ENCODE measurements at regions not wholly inside any gene's neighbourhood (a gene's known extent, or its start where the extent isn't known, plus 50 kb on each side); places are given as distances from the start of the nearest gene placed in this dataset.
"Not testable (repeated sequence)": the region's sequence is repeated elsewhere in the genome, so short reads cannot be mapped to it uniquely, and the experiment has no call there.

DNA sequence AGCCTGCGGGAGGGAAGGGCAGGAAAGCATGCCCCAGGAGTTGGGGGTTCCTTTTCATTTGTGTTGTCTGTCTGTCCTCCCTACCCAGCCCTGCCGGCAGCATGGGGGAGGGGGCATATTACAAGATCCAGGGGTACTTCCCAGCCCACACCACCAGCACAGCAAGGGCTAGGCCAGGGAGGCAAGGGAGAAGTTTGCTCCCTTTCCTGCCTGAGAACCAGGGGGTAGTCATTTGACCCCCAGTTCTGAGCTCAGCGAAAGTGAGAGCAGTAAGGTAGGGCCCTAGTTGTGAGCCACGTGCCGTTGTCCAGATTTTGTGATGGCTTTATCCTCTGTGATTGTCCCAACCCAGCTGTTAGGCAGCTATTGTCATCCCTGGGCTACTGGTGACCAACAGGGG lies 364.7 kb downstream of the BCL11B start:
- Histone ChIP-seq H3K36me3 (ENCODE audit: insufficient read depth, low read depth, low read length) (no peaks in the 10 kb centered on the region), H3K27ac (ENCODE audit: low read length) (no peak overlapping the region), H3K4me3 (ENCODE audit: low read length) (no peak overlapping the region), H3K4me1 (ENCODE audit: insufficient read depth, low read length) (peaks cover 9% of the 10 kb centered on the region; the same call in 1 of the 2 replicates), H3K9me3 (ENCODE audit: insufficient read depth, low read depth, low read length) (no peaks in the 10 kb centered on the region), H3K27me3 (ENCODE audit: insufficient read depth, low read length) (no peaks in the 10 kb centered on the region), H3K9ac (ENCODE audit: low read depth, low read length) (no peak overlapping the region)

DNA sequence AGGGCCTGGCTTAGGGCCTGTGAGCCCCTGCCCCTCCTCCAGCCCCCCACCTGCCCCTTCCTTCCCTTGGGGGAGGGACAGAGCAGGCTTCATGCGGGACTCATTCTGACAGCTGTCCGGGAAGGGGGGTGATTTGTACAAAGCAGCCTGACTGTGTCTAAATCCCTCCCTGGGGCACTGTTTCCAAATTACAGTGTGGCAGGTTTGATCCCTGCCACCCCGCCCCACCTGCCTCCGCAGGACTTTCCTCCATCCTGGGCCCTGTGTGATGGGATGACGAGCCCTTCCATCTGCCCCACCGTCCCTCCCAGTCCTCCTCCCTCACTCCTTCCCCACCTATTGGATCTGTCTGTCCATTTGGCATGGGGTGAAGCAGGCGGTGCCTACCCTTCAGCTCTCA lies 363.9 kb downstream of the BCL11B start:
- Histone ChIP-seq H3K27ac (ENCODE audit: low read length) (no peak overlapping the region), H3K9ac (ENCODE audit: low read depth, low read length) (no peak overlapping the region)

DNA sequence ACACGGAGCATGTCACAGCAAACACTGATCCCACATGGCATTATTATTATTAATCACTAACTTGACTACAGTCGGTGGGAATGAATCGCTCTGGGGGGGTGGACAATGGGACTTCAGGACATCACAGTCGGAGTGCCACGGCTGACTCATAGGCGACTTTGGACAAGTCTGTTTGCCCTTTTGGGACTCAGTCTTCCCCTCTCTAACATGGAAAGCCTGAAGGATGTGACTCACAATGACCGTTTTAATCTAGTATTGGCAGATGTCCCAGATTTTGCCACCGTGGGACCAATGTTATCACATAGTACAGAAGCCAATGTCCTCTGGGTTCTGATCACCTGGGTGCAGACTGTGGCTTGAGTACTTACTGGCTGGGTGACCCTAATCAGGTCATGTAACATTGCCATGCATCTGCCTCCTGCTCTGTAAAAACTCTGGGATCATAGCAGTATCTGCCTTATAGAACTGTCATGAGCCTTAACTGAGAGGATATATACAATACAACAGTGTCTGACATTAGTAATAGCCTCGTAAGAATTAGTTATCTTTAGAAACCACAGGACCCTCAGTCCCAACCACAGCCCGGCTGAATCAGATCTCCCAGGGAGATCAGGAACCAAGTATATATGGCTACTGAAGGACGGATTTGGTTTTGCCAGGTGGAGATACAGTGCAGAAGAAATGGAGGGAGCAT lies 362.6 kb downstream of the BCL11B start:
- Histone ChIP-seq H3K36me3 (ENCODE audit: insufficient read depth, low read depth, low read length) (no peaks in the 10 kb centered on the region), H3K27ac (ENCODE audit: low read length) (no peak overlapping the region), H3K27me3 (ENCODE audit: insufficient read depth, low read length) (no peaks in the 10 kb centered on the region), H3K4me1 (ENCODE audit: insufficient read depth, low read length) (peaks cover 13% of the 10 kb centered on the region), H3K4me3 (ENCODE audit: low read length) (no peak overlapping the region), H3K9ac (ENCODE audit: low read depth, low read length) (no peak overlapping the region), H3K9me3 (ENCODE audit: insufficient read depth, low read depth, low read length) (no peaks in the 10 kb centered on the region)

More for the DNA sequence above, 363.9 kb downstream of the BCL11B start:
- peaks cover 9% of the 10 kb centered on the region; the same call in 1 of the 2 replicates for H3K4me1 ChIP-seq (ENCODE audit: insufficient read depth, low read length)
- no peaks in the 10 kb centered on the region for H3K27me3 ChIP-seq (ENCODE audit: insufficient read depth, low read length)
- no peaks in the 10 kb centered on the region for H3K9me3 ChIP-seq (ENCODE audit: insufficient read depth, low read depth, low read length)
- no peaks in the 10 kb centered on the region for H3K36me3 ChIP-seq (ENCODE audit: insufficient read depth, low read depth, low read length)
- H3K4me3 ChIP-seq (ENCODE audit: low read length): no peak overlapping the region

DNA sequence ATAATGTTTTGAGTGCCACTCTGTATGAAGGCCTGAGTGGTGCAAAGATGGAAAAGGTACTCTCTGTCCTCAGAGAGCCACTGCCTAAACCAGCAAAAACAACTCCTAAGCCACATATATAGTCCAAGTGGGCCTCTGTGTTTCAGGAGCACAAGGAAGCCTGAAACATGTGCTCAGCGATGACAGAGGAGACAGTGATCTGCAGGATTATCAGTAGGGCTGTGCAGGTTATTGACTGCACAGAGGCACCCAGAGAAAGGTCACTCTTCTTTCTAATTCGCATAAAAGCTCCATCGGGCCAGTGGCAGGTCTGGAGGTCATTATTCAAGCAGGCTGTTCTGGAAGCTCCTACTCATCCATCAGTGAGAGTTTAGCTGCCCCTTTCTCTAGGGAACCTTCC lies 361.9 kb downstream of the BCL11B start:
- Histone ChIP-seq H3K36me3 (ENCODE audit: insufficient read depth, low read depth, low read length) (no peaks in the 10 kb centered on the region), H3K4me3 (ENCODE audit: low read length) (no peak overlapping the region), H3K4me1 (ENCODE audit: insufficient read depth, low read length) (peaks cover 13% of the 10 kb centered on the region), H3K27ac (ENCODE audit: low read length) (no peak overlapping the region), H3K27me3 (ENCODE audit: insufficient read depth, low read length) (no peaks in the 10 kb centered on the region), H3K9ac (ENCODE audit: low read depth, low read length) (no peak overlapping the region), H3K9me3 (ENCODE audit: insufficient read depth, low read depth, low read length) (no peaks in the 10 kb centered on the region)

DNA sequence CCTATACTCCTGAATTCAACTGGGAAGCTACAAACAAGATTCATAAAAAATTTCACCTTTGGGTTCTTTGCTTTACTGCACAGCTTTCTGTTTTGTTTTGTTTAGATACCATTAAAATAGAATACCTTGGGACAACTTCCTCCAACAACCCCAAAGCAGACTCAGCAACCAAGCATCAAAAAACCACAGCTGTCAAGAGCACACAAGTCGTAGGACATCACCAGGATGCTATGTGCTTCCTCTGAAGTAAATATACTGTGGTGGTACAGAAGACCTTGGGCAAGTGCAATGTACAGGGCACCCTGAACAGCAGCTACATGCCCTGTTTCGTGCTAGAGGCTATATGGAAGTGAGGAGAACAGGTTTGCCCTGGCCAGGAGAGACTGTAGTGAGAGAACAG lies 359.3 kb downstream of the BCL11B start:
- Histone ChIP-seq H3K4me1 (ENCODE audit: insufficient read depth, low read length) (peaks cover 4% of the 10 kb centered on the region), H3K4me3 (ENCODE audit: low read length) (no peak overlapping the region), H3K36me3 (ENCODE audit: insufficient read depth, low read depth, low read length) (no peaks in the 10 kb centered on the region), H3K9ac (ENCODE audit: low read depth, low read length) (no peak overlapping the region), H3K9me3 (ENCODE audit: insufficient read depth, low read depth, low read length) (no peaks in the 10 kb centered on the region), H3K27ac (ENCODE audit: low read length) (no peak overlapping the region), H3K27me3 (ENCODE audit: insufficient read depth, low read length) (no peaks in the 10 kb centered on the region; the same call in 1 of the 2 replicates)

DNA sequence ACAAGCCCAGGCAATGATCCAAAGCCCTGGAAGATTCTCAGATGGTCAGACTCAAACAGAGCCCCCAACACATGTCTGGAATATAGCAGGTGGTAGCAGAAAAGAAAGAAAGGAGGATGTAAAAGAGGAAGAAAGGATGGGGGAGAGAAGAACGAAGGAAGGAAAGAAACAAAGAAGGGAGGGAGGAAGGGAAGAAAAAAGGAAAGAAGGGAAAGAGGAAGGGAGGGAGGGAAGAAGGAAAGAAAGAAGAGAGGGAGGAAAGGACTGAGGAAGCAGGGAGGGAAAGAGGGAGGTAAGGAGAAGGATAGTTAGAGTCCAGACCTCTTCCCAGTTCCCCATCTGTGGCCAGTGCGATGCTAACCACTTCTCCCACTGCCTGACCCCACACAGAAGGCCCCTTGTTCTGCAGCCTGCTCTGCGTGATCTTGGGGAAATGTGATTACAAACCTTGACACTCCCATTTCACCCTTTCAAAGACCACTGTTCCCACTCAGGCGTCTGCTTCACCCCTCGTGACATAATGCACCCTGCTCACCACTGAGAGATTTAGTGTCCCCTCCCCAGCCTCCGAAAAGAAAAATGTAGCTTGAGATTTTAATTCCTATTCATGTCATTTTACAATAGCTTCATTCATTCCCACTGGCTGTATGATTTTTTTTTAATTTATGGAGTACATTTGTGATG lies 357.9 kb downstream of the BCL11B start:
- Histone ChIP-seq H3K9ac (ENCODE audit: low read depth, low read length) (no peak overlapping the region), H3K9me3 (ENCODE audit: insufficient read depth, low read depth, low read length) (no peaks in the 10 kb centered on the region), H3K4me1 (ENCODE audit: insufficient read depth, low read length) (peaks cover 4% of the 10 kb centered on the region; the same call in 1 of the 2 replicates), H3K36me3 (ENCODE audit: insufficient read depth, low read depth, low read length) (no peaks in the 10 kb centered on the region), H3K27me3 (ENCODE audit: insufficient read depth, low read length) (no peaks in the 10 kb centered on the region; the same call in 1 of the 2 replicates), H3K27ac (ENCODE audit: low read length) (no peak overlapping the region), H3K4me3 (ENCODE audit: low read length) (no peak overlapping the region)

DNA sequence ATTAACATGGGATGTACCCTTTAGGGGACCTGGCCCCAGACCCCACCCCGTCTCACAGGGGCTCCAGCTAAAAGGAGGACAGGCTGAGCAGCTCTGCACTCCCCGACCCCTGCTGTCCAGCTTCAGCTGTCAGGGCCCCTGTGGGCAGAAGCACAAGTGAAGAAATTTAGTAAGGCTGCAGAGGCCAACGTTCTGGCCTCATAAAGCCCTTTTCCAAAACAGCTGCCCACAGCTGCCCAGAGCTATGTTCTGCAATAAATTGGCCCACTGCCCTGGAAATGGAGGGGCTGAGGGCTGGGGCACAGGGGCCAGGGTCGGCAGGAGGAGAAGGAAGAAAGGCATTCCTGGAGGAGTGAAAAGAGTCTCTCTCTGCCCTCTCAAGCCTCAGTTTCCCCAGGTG lies 357.1 kb downstream of the BCL11B start:
- H3K4me3 ChIP-seq (ENCODE audit: low read length): no peak overlapping the region
- H3K9ac ChIP-seq (ENCODE audit: low read depth, low read length): no peak overlapping the region
- no peaks in the 10 kb centered on the region for H3K9me3 ChIP-seq (ENCODE audit: insufficient read depth, low read depth, low read length)
- peaks cover 4% of the 10 kb centered on the region; the same call in 1 of the 2 replicates for H3K4me1 ChIP-seq (ENCODE audit: insufficient read depth, low read length)
- no peaks in the 10 kb centered on the region; the same call in 1 of the 2 replicates for H3K27me3 ChIP-seq (ENCODE audit: insufficient read depth, low read length)
- no peak overlapping the region for H3K27ac ChIP-seq (ENCODE audit: low read length)
- H3K36me3 ChIP-seq (ENCODE audit: insufficient read depth, low read depth, low read length): no peaks in the 10 kb centered on the region

DNA sequence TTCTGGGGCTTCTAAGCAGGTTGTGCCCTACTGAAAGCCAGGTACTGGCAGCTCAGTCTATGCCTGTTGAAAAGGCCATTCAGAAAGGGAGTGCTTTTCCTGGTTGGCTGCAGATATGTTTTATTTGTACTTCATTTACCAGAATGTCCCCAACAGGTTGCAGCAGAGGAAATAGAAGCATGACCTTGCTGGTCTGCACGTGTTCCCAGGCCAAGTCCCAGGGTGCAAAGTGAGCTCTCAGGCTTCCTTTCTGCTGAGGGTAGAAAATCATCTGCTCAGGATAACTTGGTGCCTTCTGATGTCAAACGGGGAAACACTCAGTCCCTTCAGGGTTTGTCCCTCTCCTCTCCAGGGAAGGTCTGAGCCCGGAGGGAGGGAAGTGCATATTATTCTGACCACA lies 356.4 kb downstream of the BCL11B start:
- Histone ChIP-seq H3K4me1 (ENCODE audit: insufficient read depth, low read length) (peaks cover 4% of the 10 kb centered on the region; the same call in 1 of the 2 replicates), H3K27ac (ENCODE audit: low read length) (no peak overlapping the region), H3K9ac (ENCODE audit: low read depth, low read length) (no peak overlapping the region), H3K4me3 (ENCODE audit: low read length) (no peak overlapping the region), H3K27me3 (ENCODE audit: insufficient read depth, low read length) (no peaks in the 10 kb centered on the region; the same call in 1 of the 2 replicates), H3K36me3 (ENCODE audit: insufficient read depth, low read depth, low read length) (no peaks in the 10 kb centered on the region), H3K9me3 (ENCODE audit: insufficient read depth, low read depth, low read length) (no peaks in the 10 kb centered on the region)

DNA sequence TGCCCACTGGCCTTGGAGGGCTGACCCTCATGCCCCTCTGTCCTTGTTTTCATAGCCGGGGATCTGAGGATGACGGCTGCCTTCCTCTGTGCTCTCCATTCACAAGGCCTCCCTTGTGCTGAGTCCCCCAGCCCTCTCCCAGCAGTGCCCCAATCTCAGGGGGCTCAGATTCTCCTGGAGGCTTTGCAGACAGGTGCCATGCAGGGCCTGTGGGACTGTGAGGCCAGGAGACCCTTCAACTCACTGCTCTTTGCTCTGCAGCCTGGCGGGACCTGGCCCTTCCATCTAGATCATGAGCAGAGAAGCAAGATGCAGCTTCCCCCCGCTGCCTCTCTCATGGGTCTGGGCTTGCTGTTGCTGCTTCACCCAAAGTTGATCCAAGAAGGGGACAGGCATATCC lies 356.0 kb downstream of the BCL11B start:
- Histone ChIP-seq H3K36me3 (ENCODE audit: insufficient read depth, low read depth, low read length) (no peaks in the 10 kb centered on the region), H3K27ac (ENCODE audit: low read length) (no peak overlapping the region), H3K9me3 (ENCODE audit: insufficient read depth, low read depth, low read length) (no peaks in the 10 kb centered on the region), H3K27me3 (ENCODE audit: insufficient read depth, low read length) (no peaks in the 10 kb centered on the region; the same call in 1 of the 2 replicates), H3K4me1 (ENCODE audit: insufficient read depth, low read length) (peaks cover 4% of the 10 kb centered on the region; the same call in 1 of the 2 replicates), H3K9ac (ENCODE audit: low read depth, low read length) (no peak overlapping the region), H3K4me3 (ENCODE audit: low read length) (no peak overlapping the region)

DNA sequence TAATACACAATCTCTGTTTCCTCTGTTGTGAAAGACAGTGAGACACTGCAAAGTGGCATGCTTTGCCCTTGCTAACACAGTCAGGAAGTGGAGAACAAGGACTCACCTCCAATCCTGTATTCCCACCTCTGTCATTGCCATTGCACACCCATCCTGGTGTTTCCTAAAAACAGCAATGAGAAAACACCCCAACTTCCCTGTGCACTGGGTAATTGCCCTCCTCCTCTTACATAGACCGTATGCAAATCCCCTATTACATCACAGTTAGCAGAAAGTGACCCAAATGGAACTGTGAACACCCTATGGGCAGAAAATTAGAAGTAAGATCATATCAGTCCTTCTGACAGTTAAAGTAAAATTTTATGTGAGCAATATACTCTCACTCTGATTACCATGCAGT lies 355.5 kb downstream of the BCL11B start:
- H3K27me3 ChIP-seq (ENCODE audit: insufficient read depth, low read length): no peaks in the 10 kb centered on the region; the same call in 1 of the 2 replicates
- no peaks in the 10 kb centered on the region for H3K9me3 ChIP-seq (ENCODE audit: insufficient read depth, low read depth, low read length)
- H3K4me1 ChIP-seq (ENCODE audit: insufficient read depth, low read length): peaks cover 4% of the 10 kb centered on the region; the same call in 1 of the 2 replicates
- no peak overlapping the region for H3K9ac ChIP-seq (ENCODE audit: low read depth, low read length)
- no peak overlapping the region for H3K4me3 ChIP-seq (ENCODE audit: low read length)
- H3K27ac ChIP-seq (ENCODE audit: low read length): no peak overlapping the region
- no peaks in the 10 kb centered on the region for H3K36me3 ChIP-seq (ENCODE audit: insufficient read depth, low read depth, low read length)

DNA sequence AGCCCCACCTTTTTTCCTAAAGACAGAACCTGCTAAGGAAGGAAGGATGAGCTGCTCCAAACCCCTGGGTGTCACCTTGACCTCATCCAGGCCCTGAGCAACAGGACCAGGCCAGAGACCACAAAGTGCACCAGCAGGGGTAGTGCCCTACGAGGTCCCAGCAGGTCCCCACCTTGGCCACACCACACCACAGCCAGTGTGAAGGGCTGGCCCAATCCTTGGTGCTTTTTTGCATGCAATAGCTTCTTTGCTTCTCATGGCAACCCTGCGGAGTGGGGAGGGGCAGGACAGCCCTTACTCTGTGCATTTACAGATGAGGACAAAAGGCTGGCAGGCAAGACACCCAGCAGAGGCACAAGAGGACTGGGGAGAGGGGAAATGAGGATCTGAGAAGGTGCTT lies 352.6 kb downstream of the BCL11B start:
- Histone ChIP-seq H3K27ac (ENCODE audit: low read length) (no peak overlapping the region), H3K27me3 (ENCODE audit: insufficient read depth, low read length) (no peaks in the 10 kb centered on the region; the same call in 1 of the 2 replicates), H3K9me3 (ENCODE audit: insufficient read depth, low read depth, low read length) (no peaks in the 10 kb centered on the region), H3K9ac (ENCODE audit: low read depth, low read length) (no peak overlapping the region), H3K36me3 (ENCODE audit: insufficient read depth, low read depth, low read length) (no peaks in the 10 kb centered on the region), H3K4me1 (ENCODE audit: insufficient read depth, low read length) (no peaks in the 10 kb centered on the region), H3K4me3 (ENCODE audit: low read length) (no peak overlapping the region)

DNA sequence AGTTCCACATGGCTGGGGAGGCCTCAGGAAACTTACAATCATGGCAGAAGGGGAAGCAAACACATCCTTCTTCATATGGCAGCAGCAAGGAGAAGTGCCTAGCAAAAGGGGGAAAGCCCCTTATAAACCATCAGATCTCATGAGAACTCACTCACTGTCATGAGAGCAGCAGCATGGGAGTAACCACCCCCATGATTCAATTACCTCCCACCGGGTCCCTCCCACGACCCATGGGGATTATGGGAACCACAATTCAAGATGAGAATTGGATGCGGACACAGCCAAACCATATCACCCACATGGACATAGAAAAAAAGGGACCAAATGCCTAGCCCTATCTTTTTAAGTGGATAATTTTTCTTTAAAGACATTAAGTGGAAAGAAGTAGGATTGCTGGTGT lies 350.7 kb downstream of the BCL11B start:
- H3K9me3 ChIP-seq (ENCODE audit: insufficient read depth, low read depth, low read length); H3K9ac ChIP-seq (ENCODE audit: low read depth, low read length); H3K36me3 ChIP-seq (ENCODE audit: insufficient read depth, low read depth, low read length); H3K27me3 ChIP-seq (ENCODE audit: insufficient read depth, low read length); H3K4me1 ChIP-seq (ENCODE audit: insufficient read depth, low read length); H3K27ac ChIP-seq (ENCODE audit: low read length); H3K4me3 ChIP-seq (ENCODE audit: low read length): not testable (repeated sequence)
